H1 (cell line): ENCODE measurements at regions not wholly inside any gene's neighbourhood (a gene's known extent, or its start where the extent isn't known, plus 50 kb on each side); places are given as distances from the start of the nearest gene placed in this dataset.

Experiments used
- CTCF ChIA-PET: fragments of 300-600 bp; sonication (Branson Sonifier 250); formaldehyde crosslinking; loops from one replicate; lab custom pipeline; 2021; ENCODE audit not compliant: partially characterized antibody; lab: Charles Lee
- POLR2A ChIA-PET: fragments of 300-600 bp; sonication (Branson Sonifier 250); formaldehyde crosslinking; loops from one replicate; lab custom pipeline; 2021; ENCODE audit warnings: inconsistent platforms; ENCODE audit not compliant: partially characterized antibody; lab: Charles Lee
- DNase-seq, 2 experiments: peaks; one replicate each; pipeline versions ENCODE4 v3.0.0 to v3.0.0-alpha.2; 2010 to 2022; ENCODE audit warnings: low spot score in 2 of 2, low read depth in 1 of 2, mixed read lengths in 1 of 2
- FAIRE-seq: peaks from 2 replicates; lab custom pipeline; 2011; peaks lifted over from hg19 to GRCh38; lab: Jason Lieb, UNC
- H2AFZ ChIP-seq: 2 replicates; pipeline ENCODE4 v1.8.1; 2012; ENCODE audit warnings: low read length, inconsistent platforms
- H2AK5ac ChIP-seq: 2 replicates; pipeline ENCODE4 v1.6.1; 2013; ENCODE audit warnings: low read depth, low read length
- H2BK120ac ChIP-seq: replicated peaks from 2 replicates; pipeline ENCODE3; 2013; ENCODE audit warnings: low read depth, low read length, inconsistent platforms
- H2BK12ac ChIP-seq: 2 replicates; pipeline ENCODE4 v1.6.1; 2013; ENCODE audit warnings: low read depth, low read length
- H2BK15ac ChIP-seq: 2 replicates; pipeline ENCODE4 v1.6.1; 2013; ENCODE audit warnings: low read length
- H2BK20ac ChIP-seq: 2 replicates; pipeline ENCODE4 v1.6.1; 2013; ENCODE audit warnings: low read length
- H2BK5ac ChIP-seq: 2 replicates; pipeline ENCODE4 v1.6.1; 2013; ENCODE audit warnings: low read depth, low read length
- H3K14ac ChIP-seq: 2 replicates; pipeline ENCODE4 v1.6.1; 2013; ENCODE audit warnings: inconsistent platforms; ENCODE audit not compliant: insufficient read length
- H3K18ac ChIP-seq: 2 replicates; pipeline ENCODE4 v1.6.1; 2013; ENCODE audit warnings: low read length; ENCODE audit errors: extremely low read depth
- H3K23ac ChIP-seq: 2 replicates; pipeline ENCODE4 v1.6.1; 2013; ENCODE audit warnings: inconsistent platforms; ENCODE audit not compliant: insufficient read length
- H3K23me2 ChIP-seq: 2 replicates; pipeline ENCODE4 v1.6.1; 2013; ENCODE audit warnings: low read depth, low read length
- H3K27ac ChIP-seq: 2 replicates; pipeline ENCODE4 v1.6.1; 2011; ENCODE audit warnings: low read depth, low read length, inconsistent platforms
- H3K27me3 ChIP-seq, 4 experiments: replicated peaks in 1 of 4; 1 replicate in 1 of 4; 2 replicates in 3 of 4; pipeline versions ENCODE4 v1.6.1 to v1.8.1; 2011 to 2013; ENCODE audit warnings: low read length in 3 of 4, mild to moderate bottlenecking in 3 of 4, inconsistent platforms in 2 of 4, mixed read lengths in 2 of 4, moderate library complexity in 1 of 4; ENCODE audit not compliant: control insufficient read depth in 3 of 4, insufficient read depth in 3 of 4; ENCODE audit errors: extremely low read depth in 1 of 4
- H3K36me3 ChIP-seq, 4 experiments: 2 replicates each; pipeline versions ENCODE4 v1.6.1 to v1.8.1; 2011 to 2013; ENCODE audit warnings: mild to moderate bottlenecking in 4 of 4, low read length in 3 of 4, moderate library complexity in 2 of 4, control low read depth in 1 of 4, inconsistent platforms in 1 of 4; ENCODE audit not compliant: insufficient read depth in 4 of 4, control insufficient read depth in 2 of 4
- H3K4ac ChIP-seq: replicated peaks from 2 replicates; pipeline ENCODE3; 2013; ENCODE audit warnings: low read length, low read depth, mixed read lengths, inconsistent platforms; ENCODE audit not compliant: insufficient read length
- H3K4me1 ChIP-seq, 4 experiments: replicated peaks in 1 of 4; 1 replicate in 1 of 4; 2 replicates in 3 of 4; pipeline versions ENCODE4 v1.6.1 to v1.8.1; 2011 to 2013; ENCODE audit warnings: low read length in 3 of 4, inconsistent platforms in 2 of 4, mixed read lengths in 1 of 4; ENCODE audit not compliant: insufficient read depth in 4 of 4, control insufficient read depth in 3 of 4
- H3K4me2 ChIP-seq, 2 experiments: 2 replicates each; pipeline versions ENCODE4 v1.6.1 to v1.8.1; 2011 to 2013; ENCODE audit warnings: low read depth in 2 of 2, low read length in 2 of 2, control low read depth in 1 of 2, inconsistent platforms in 1 of 2, mild to moderate bottlenecking in 1 of 2; ENCODE audit not compliant: insufficient read depth in 1 of 2
- H3K4me3 ChIP-seq, 4 experiments: fragments of 200-600, 300-600 bp in 1 of 4; sonication (generic), shearing (Covaris generic), sonication (Bioruptor Twin) in 1 of 4; 2 replicates each; pipeline versions ENCODE4 v1.5.1 to v1.8.1; 2011 to 2016; ENCODE audit warnings: low read length in 4 of 4, low read depth in 3 of 4, control low read depth in 2 of 4, inconsistent platforms in 2 of 4, mild to moderate bottlenecking in 2 of 4, mixed read lengths in 1 of 4, moderate library complexity in 1 of 4; ENCODE audit not compliant: insufficient read depth in 2 of 4; ENCODE audit errors: extremely low read depth in 1 of 4
- H3K56ac ChIP-seq: replicated peaks from 2 replicates; pipeline ENCODE3; 2013; ENCODE audit warnings: low read depth, mild to moderate bottlenecking, mixed read lengths, low read length, inconsistent platforms; ENCODE audit not compliant: insufficient read length
- H3K79me1 ChIP-seq: 2 replicates; pipeline ENCODE4 v1.6.1; 2013; ENCODE audit warnings: low read depth, low read length, control low read depth
- H3K79me2 ChIP-seq, 2 experiments: 2 replicates each; pipeline versions ENCODE4 v1.6.1 to v1.8.1; 2012 to 2013; ENCODE audit warnings: low read length in 2 of 2, mild to moderate bottlenecking in 2 of 2, inconsistent platforms in 1 of 2; ENCODE audit not compliant: insufficient read depth in 2 of 2, control insufficient read depth in 1 of 2
- H3K9ac ChIP-seq, 4 experiments: replicated peaks in 1 of 4; 1 replicate in 1 of 4; 2 replicates in 3 of 4; pipeline versions ENCODE4 v1.6.1 to v1.8.1; 2011 to 2013; ENCODE audit warnings: low read depth in 3 of 4, low read length in 3 of 4, control low read depth in 2 of 4, mild to moderate bottlenecking in 2 of 4, moderate library complexity in 2 of 4, inconsistent platforms in 1 of 4; ENCODE audit errors: extremely low read depth in 1 of 4
- H3K9me3 ChIP-seq, 2 experiments: 2 replicates each; pipeline versions ENCODE4 v1.6.1 to v1.8.1; 2012 to 2013; ENCODE audit warnings: mild to moderate bottlenecking in 2 of 2, moderate library complexity in 2 of 2, control low read depth in 1 of 2, inconsistent platforms in 1 of 2, low read depth in 1 of 2, low read length in 1 of 2, mixed read lengths in 1 of 2; ENCODE audit not compliant: insufficient read depth in 2 of 2
- H4K20me1 ChIP-seq, 2 experiments: replicated peaks in 1 of 2; 2 replicates each; pipeline versions ENCODE3 to v1.8.1; 2011 to 2013; ENCODE audit warnings: inconsistent platforms in 2 of 2, low read length in 2 of 2, mild to moderate bottlenecking in 1 of 2; ENCODE audit not compliant: insufficient read depth in 2 of 2, control insufficient read depth in 1 of 2
- H4K5ac ChIP-seq: 2 replicates; pipeline ENCODE4 v1.6.1; 2013; ENCODE audit warnings: low read length, low read depth, mixed read lengths, inconsistent platforms; ENCODE audit not compliant: insufficient read length
- H4K8ac ChIP-seq: 2 replicates; pipeline ENCODE4 v1.8.0; 2013; ENCODE audit warnings: mild to moderate bottlenecking, moderate library complexity, low read length, inconsistent platforms; ENCODE audit not compliant: insufficient read depth; ENCODE audit errors: extremely low read depth
- H4K91ac ChIP-seq: replicated peaks from 2 replicates; pipeline ENCODE3; 2013; ENCODE audit warnings: low read length, mixed read lengths, inconsistent platforms; ENCODE audit not compliant: insufficient read length
- CTBP2 ChIP-seq: IDR thresholded peaks from 2 replicates; pipeline ENCODE4 v1.7.0; 2011; ENCODE audit warnings: borderline replicate concordance, mild to moderate bottlenecking, moderate library complexity, mixed read lengths, low read length; ENCODE audit not compliant: insufficient read depth, insufficient read length
- CTCF ChIP-seq, 3 experiments: IDR thresholded peaks; 1 replicate in 2 of 3; 2 replicates in 1 of 3; pipeline versions ENCODE4 v1.5.1 to v1.6.1; 2011; ENCODE audit warnings: low read length in 3 of 3, mild to moderate bottlenecking in 3 of 3, inconsistent platforms in 2 of 3, low read depth in 1 of 3, moderate library complexity in 1 of 3; ENCODE audit not compliant: insufficient read depth in 1 of 3; ENCODE audit errors: control extremely low read depth in 1 of 3
- E2F6 ChIP-seq: IDR thresholded peaks from 2 replicates; pipeline ENCODE4 v1.6.1; 2012; ENCODE audit warnings: inconsistent platforms
- EZH2 ChIP-seq: fragments of 200-600 bp; sonication (generic); IDR thresholded peaks from 2 replicates; pipeline ENCODE4 v1.7.1; 2012; ENCODE audit warnings: low read depth, mild to moderate bottlenecking, moderate library complexity, low read length, inconsistent platforms; ENCODE audit not compliant: severe bottlenecking
- GABPA ChIP-seq: IDR thresholded peaks from 2 replicates; pipeline ENCODE4 v1.6.1; 2011; ENCODE audit warnings: mild to moderate bottlenecking, low read length, moderate library complexity, borderline replicate concordance; ENCODE audit not compliant: insufficient read depth
- GTF2F1 ChIP-seq: IDR thresholded peaks from 2 replicates; pipeline ENCODE4 v1.6.1; 2012; ENCODE audit warnings: low read depth, low read length, improper control_type of control experiment, borderline replicate concordance
- POLR2AphosphoS5 ChIP-seq: IDR thresholded peaks from 2 replicates; pipeline ENCODE4 v1.6.1; 2011; ENCODE audit warnings: low read depth, low read length
- SIN3A ChIP-seq, 2 experiments: IDR thresholded peaks in 1 of 2; conservative IDR thresholded peaks in 1 of 2; 2 replicates each; pipeline ENCODE4 v1.6.1; 2011 to 2012; ENCODE audit warnings: low read length in 2 of 2, improper control_type of control experiment in 1 of 2, low read depth in 1 of 2, mild to moderate bottlenecking in 1 of 2
- SIX5 ChIP-seq: IDR thresholded peaks from 2 replicates; pipeline ENCODE4 v1.6.1; 2011; ENCODE audit warnings: mild to moderate bottlenecking, low read depth, low read length
- ZNF274 ChIP-seq: IDR thresholded peaks from 2 replicates; pipeline ENCODE4 v1.7.0; 2012; ENCODE audit warnings: low read length, borderline replicate concordance; ENCODE audit errors: extremely low read depth
- WGBS, 2 experiments: shearing (Covaris generic) in 1 of 2; methylation state at CpG; one replicate each; pipeline versions ENCODE4 v1.1.6 to v1.1.7; 2013 to 2015; ENCODE audit warnings: low lambda C conversion rate in 2 of 2, mixed read lengths in 2 of 2, inconsistent platforms in 1 of 2, low coverage in 1 of 2, missing lambda C conversion rate in 1 of 2; ENCODE audit not compliant: insufficient replicate concordance in 2 of 2, insufficient coverage in 1 of 2, insufficient read length in 1 of 2; ENCODE audit errors: extremely low coverage in 1 of 2, missing lambda C conversion rate in 1 of 2; 5-methylcytosine and 5-hydroxymethylcytosine counted together

GRCh38 chr11:128310005-128310404 is 277.4 kb downstream of the ETS1 start:
- H4K91ac ChIP-seq = no peak overlapping the region
- no peak overlapping the region for H3K23ac ChIP-seq
- DNase-seq = no peak
- no peak overlapping the region for H2BK5ac ChIP-seq
- no peak overlapping the region for H3K4me3 ChIP-seq
- no peaks in the 10 kb centered on the region for H3K79me1 ChIP-seq
- no peaks in the 10 kb centered on the region for H3K23me2 ChIP-seq
- H3K4me2 ChIP-seq = no peak overlapping the region
- peaks cover 0 to 1% (median 0%) of the 10 kb centered on the region in 4 experiments; a peak in 1 of 7 replicates for H3K27me3 ChIP-seq
- no peak overlapping the region for H2BK20ac ChIP-seq
- no peak overlapping the region for H3K14ac ChIP-seq
- H2BK15ac ChIP-seq = no peak overlapping the region
- H2AK5ac ChIP-seq = no peak overlapping the region
- H4K20me1 ChIP-seq = no peaks in the 10 kb centered on the region
- WGBS, 2 experiments = 91% methylated on average over 3 of the region's 3 CpGs; no CpG with 5 or more reads in 1 of the 2 experiments
- H3K9me3 ChIP-seq = peaks cover 5 to 6% of the 10 kb centered on the region in 2 experiments
- CTCF ChIA-PET = interaction anchor here (1.2 kb wide), 1 partner anchor 8 kb away, joined by 5 read pairs; no protein-coding TSS in a partner anchor
- H2AFZ ChIP-seq = no peak overlapping the region
- FAIRE-seq = no peak
- POLR2A ChIA-PET = no interaction called here
- no peaks in the 10 kb centered on the region for H3K79me2 ChIP-seq
- no peaks in the 10 kb centered on the region for H3K36me3 ChIP-seq
- no peaks in the 10 kb centered on the region for H3K4me1 ChIP-seq
- H3K56ac ChIP-seq = no peak overlapping the region
- H4K8ac ChIP-seq = no peak overlapping the region
- H2BK120ac ChIP-seq = no peak overlapping the region
- H4K5ac ChIP-seq = no peak overlapping the region
- no peak overlapping the region for H3K27ac ChIP-seq
- no peak overlapping the region for H2BK12ac ChIP-seq
- no peak overlapping the region for H3K18ac ChIP-seq
- H3K9ac ChIP-seq = no peak overlapping the region
- H3K4ac ChIP-seq = no peak overlapping the region
- TF ChIP-seq SIN3A (conservative IDR thresholded peaks at IDR 0.05 in 1 of 2, IDR thresholded peaks at IDR 0.05 in 1 of 2; ENCODE audit: low read depth in 1 of 2, low read length in 2 of 2) = no peak
- TF ChIP-seq EZH2 = no peak
- TF ChIP-seq POLR2AphosphoS5 = no peak
- no peak for TF ChIP-seq CTBP2
- no peak for TF ChIP-seq GABPA
- no peak for TF ChIP-seq SIX5
- no peak for TF ChIP-seq ZNF274
- TF ChIP-seq E2F6 = no peak
- TF ChIP-seq GTF2F1 = no peak
- TF ChIP-seq CTCF (IDR thresholded peaks at IDR 0.05; ENCODE audit: control extremely low read depth in 1 of 3, insufficient read depth in 1 of 3, low read depth in 1 of 3, low read length in 3 of 3) = no peak
